Fibroblast of upper back skin (primary cell): ENCODE measurements at regions not wholly inside any gene's neighbourhood (a gene's known extent, or its start where the extent isn't known, plus 50 kb on each side); places are given as distances from the start of the nearest gene placed in this dataset.

ENCODE experiments used
- DNase-seq: peaks from one replicate; pipeline ENCODE4 v3.0.0-alpha.2; 2013

- DNase-seq, result no peak
Measured at GRCh38 chr14:36245223-36245622, 68.7 kb upstream of the PTCSC3 start.

- DNase-seq, result no peak
Measured at GRCh38 chr14:36243183-36243582, 66.7 kb upstream of the PTCSC3 start.

GRCh38 chr14:36241183-36241582 is 64.7 kb upstream of the PTCSC3 start:
- DNase-seq, result no peak

- peak; percentile 2 for DNase-seq
Measured at GRCh38 chr14:36238666-36239363, 62.3 kb upstream of the PTCSC3 start.

DNA sequence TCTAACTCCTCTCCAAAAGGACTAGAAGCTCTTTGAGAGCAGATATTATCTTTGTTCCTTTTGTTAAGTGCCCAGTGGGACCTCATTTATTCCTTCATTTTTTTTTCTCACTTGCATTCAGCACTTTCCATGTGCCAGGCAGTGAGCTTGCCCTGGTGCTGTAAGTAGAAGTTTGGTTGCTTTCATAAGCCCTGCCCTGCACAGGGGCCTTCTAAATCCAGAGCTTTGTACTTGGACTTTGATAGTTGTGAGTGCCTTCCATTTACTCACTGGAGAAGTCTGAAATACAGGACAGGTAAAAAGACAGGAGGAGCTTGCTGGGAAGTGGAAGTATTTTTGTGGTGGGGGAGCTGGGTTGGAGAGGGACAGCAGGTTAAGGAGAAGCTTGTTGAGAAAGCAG is 56.7 kb upstream of the PTCSC3 start:
- no peak for DNase-seq

- no peak for DNase-seq
Measured at GRCh38 chr14:36229262-36229661, 52.7 kb upstream of the PTCSC3 start.

DNA sequence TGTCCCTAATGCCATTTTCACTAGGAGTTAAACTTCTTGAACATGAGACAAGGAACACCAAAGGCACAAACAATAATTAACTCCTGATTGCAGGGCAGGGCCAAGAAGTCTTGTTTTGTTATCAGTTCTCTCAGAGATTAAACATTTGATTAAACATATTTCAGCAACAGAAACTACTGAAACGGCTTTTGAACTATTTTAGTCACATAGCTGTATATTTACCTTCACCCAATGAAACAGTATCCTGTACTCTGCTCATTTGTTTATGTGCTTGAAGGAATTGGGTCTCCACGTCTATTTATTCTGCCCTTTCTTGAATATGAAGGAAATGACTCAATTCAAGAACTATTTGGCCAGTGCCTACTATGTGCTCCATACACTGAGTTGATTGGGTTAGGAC is 51.3 kb upstream of the PTCSC3 start:
- no peak for DNase-seq

DNA sequence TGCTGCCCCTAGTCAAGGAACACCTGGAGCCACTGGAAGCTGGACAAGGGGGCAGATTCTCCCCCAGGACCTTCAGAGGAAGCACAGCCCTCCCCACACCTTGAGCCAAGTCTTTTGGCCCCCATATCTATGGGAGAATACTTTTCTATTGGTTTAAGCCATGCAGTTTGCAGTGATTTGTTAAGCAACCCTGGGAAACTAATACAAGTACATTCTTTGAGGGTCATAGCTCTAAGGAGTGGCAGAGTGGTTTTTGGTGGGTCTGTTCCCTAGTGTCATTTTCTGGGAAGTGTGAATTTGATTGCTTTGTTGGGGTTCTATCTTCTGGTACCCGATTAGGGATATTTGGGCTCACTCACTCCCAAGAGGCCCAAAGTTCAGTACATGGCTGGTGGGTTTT is 50.8 kb upstream of the PTCSC3 start:
- no peak for DNase-seq
